ENCODE measurements at regions not wholly inside any gene's neighbourhood (a gene's known extent, or its start where the extent isn't known, plus 50 kb on each side); places are given as distances from the start of the nearest gene placed in this dataset.

DNA sequence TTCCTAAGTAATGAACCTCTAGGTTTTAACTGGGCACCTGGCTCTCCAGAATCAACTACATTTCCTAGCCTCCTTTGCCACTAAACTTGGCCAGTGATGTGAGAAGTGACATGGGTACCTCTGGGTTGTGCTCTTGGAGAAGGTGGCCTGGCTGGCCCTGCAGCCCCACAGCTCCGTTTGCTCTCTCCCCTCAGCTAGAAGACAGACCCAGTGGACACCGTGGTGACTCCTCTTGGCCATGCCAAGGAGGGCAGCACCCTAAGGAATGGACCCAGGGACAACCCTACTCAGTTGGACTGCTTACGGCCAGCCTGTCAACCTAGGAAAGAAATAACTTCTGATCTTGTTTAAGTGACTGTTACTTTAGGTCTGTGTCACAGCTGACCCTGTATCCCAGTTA lies 151.4 kb downstream of the TMEM132E start:
- no peaks in the 10 kb centered on the region for H3K9me3 ChIP-seq (replicated peaks in 1 of 2; ENCODE audit: control insufficient read depth in 1 of 2, insufficient read depth in 1 of 2, low read length in 2 of 2)
- no peak overlapping the region for H3K4me3 ChIP-seq (replicated peaks in 1 of 3; ENCODE audit: low read depth in 2 of 3, low read length in 3 of 3)
- no peaks in the 10 kb centered on the region for H3K27me3 ChIP-seq (ENCODE audit: control insufficient read depth in 2 of 2, insufficient read depth in 2 of 2, low read length in 2 of 2)
- DNase-seq: no peak
- no peaks in the 10 kb centered on the region for H4K20me1 ChIP-seq (ENCODE audit: insufficient read depth, low read length)
- TF ChIP-seq, protein P1, sequence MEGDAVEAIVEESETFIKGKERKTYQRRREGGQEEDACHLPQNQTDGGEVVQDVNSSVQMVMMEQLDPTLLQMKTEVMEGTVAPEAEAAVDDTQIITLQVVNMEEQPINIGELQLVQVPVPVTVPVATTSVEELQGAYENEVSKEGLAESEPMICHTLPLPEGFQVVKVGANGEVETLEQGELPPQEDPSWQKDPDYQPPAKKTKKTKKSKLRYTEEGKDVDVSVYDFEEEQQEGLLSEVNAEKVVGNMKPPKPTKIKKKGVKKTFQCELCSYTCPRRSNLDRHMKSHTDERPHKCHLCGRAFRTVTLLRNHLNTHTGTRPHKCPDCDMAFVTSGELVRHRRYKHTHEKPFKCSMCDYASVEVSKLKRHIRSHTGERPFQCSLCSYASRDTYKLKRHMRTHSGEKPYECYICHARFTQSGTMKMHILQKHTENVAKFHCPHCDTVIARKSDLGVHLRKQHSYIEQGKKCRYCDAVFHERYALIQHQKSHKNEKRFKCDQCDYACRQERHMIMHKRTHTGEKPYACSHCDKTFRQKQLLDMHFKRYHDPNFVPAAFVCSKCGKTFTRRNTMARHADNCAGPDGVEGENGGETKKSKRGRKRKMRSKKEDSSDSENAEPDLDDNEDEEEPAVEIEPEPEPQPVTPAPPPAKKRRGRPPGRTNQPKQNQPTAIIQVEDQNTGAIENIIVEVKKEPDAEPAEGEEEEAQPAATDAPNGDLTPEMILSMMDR (IDR thresholded peaks at IDR 0.05): no peak
- H3K4me2 ChIP-seq (replicated peaks; ENCODE audit: extremely low read depth, low read length, poor library complexity, severe bottlenecking): no peak overlapping the region
- Mint-ChIP-seq H3K4me3 (no peak overlapping the region), H3K27ac (no peak overlapping the region), H3K27me3 (ENCODE audit: low read depth in 3 of 3) (peaks cover 3 to 6% (median 5%) of the 10 kb centered on the region in 3 donors), H3K9me3 (peaks cover 0 to 2% (median 2%) of the 10 kb centered on the region in 7 donors), H3K4me1 (no peaks in the 10 kb centered on the region), H3K36me3 (no peaks in the 10 kb centered on the region)
- no peaks in the 10 kb centered on the region for H3K79me2 ChIP-seq (ENCODE audit: insufficient read depth, low read length)
- H2AFZ ChIP-seq (ENCODE audit: insufficient read depth, low read depth, low read length, poor library complexity, severe bottlenecking): no peak overlapping the region
- H3K36me3 ChIP-seq (replicated peaks in 1 of 2; ENCODE audit: control insufficient read depth in 1 of 2, insufficient read depth in 2 of 2, low read length in 2 of 2): no peaks in the 10 kb centered on the region
- intact Hi-C loops (cut with micrococcal nuclease): no loop called here
- H3K4me1 ChIP-seq (ENCODE audit: control insufficient read depth in 1 of 2, insufficient read depth in 2 of 2, low read length in 2 of 2): no peaks in the 10 kb centered on the region
- H3K9ac ChIP-seq (ENCODE audit: insufficient read depth, low read length, poor library complexity, severe bottlenecking): no peak overlapping the region
- no peak overlapping the region for H3K27ac ChIP-seq (ENCODE audit: low read depth in 1 of 2, low read length in 2 of 2)
- 89% methylated on average over 3 of the region's 3 CpGs for WGBS (ENCODE audit: insufficient coverage)

DNA sequence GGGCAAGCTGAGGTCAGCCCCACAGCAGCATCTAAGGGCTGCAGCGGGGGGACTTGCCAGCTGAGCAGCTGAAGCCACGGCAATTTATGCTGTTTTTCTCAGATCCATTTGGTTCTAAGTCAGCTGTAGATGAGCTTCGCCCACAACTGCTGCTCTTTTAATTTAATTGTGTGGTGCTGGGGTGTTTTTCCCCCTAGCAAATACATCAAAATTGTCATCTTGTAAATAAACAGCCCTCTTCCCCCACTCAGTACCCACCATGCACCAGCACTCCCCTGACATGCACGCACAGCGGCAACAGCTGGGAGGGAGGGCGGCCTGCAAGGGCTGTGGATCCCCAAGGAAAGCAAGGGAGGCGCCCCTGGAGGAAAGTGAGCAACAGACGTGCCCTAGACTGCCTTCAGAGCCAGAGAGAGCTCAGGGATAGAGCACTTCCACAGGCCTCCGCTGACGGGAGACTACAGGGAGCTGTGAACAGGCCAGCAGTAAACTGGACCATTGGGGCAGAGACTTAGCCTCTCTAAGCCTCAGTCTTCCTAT lies 149.5 kb downstream of the TMEM132E start:
- Histone ChIP-seq H3K36me3 (replicated peaks in 1 of 2; ENCODE audit: control insufficient read depth in 1 of 2, insufficient read depth in 2 of 2, low read length in 2 of 2) (no peaks in the 10 kb centered on the region), H3K4me2 (replicated peaks; ENCODE audit: extremely low read depth, low read length, poor library complexity, severe bottlenecking) (no peak overlapping the region), H3K4me1 (ENCODE audit: control insufficient read depth in 1 of 2, insufficient read depth in 2 of 2, low read length in 2 of 2) (no peaks in the 10 kb centered on the region), H2AFZ (ENCODE audit: insufficient read depth, low read depth, low read length, poor library complexity, severe bottlenecking) (no peak overlapping the region), H3K9me3 (replicated peaks in 1 of 2; ENCODE audit: control insufficient read depth in 1 of 2, insufficient read depth in 1 of 2, low read length in 2 of 2) (no peaks in the 10 kb centered on the region), H3K4me3 (replicated peaks in 1 of 3; ENCODE audit: low read depth in 2 of 3, low read length in 3 of 3) (no peak overlapping the region), H3K79me2 (ENCODE audit: insufficient read depth, low read length) (no peaks in the 10 kb centered on the region), H3K9ac (ENCODE audit: insufficient read depth, low read length, poor library complexity, severe bottlenecking) (no peak overlapping the region), H3K27ac (ENCODE audit: low read depth in 1 of 2, low read length in 2 of 2) (no peak overlapping the region), H4K20me1 (ENCODE audit: insufficient read depth, low read length) (no peaks in the 10 kb centered on the region), H3K27me3 (ENCODE audit: control insufficient read depth in 2 of 2, insufficient read depth in 2 of 2, low read length in 2 of 2) (no peaks in the 10 kb centered on the region)
- no peak overlapping the region for H3K27ac Mint-ChIP-seq
- H3K4me1 Mint-ChIP-seq: no peaks in the 10 kb centered on the region
- H3K27me3 Mint-ChIP-seq (ENCODE audit: low read depth in 3 of 3): peaks cover 3 to 8% (median 6%) of the 10 kb centered on the region in 3 donors
- no peak overlapping the region for H3K4me3 Mint-ChIP-seq
- no peak for DNase-seq
- H3K36me3 Mint-ChIP-seq: no peaks in the 10 kb centered on the region
- TF ChIP-seq, protein P1 (IDR thresholded peaks at IDR 0.05): no peak
- WGBS (ENCODE audit: insufficient coverage): 77% methylated on average over 4 of the region's 10 CpGs
- intact Hi-C loops (cut with micrococcal nuclease): no loop called here
- H3K9me3 Mint-ChIP-seq: peaks cover 0 to 2% (median 2%) of the 10 kb centered on the region in 7 donors
